Hepatocyte (in vitro differentiated cells): ENCODE measurements at regions not wholly inside any gene's neighbourhood (a gene's known extent, or its start where the extent isn't known, plus 50 kb on each side); places are given as distances from the start of the nearest gene placed in this dataset.

Experiments
- CTCF ChIP-seq: fragments of 200-600 bp; sonication (generic); IDR thresholded peaks from 2 replicates; pipeline ENCODE4 v1.5.1; 2016; ENCODE audit warnings: antibody characterized with exemption, mild to moderate bottlenecking; ENCODE audit not compliant: poor library complexity
- EZH2 ChIP-seq: fragments of 200-600 bp; sonication (generic); IDR thresholded peaks from 2 replicates; pipeline ENCODE4 v1.6.1; 2016; ENCODE audit warnings: antibody characterized with exemption, mild to moderate bottlenecking, borderline replicate concordance
- EZH2phosphoT487 ChIP-seq: fragments of 200-600 bp; sonication (generic); IDR thresholded peaks from one replicate; pipeline ENCODE4 v1.6.1; 2018; ENCODE audit warnings: antibody characterized with exemption, mild to moderate bottlenecking, low read depth, moderate library complexity; ENCODE audit not compliant: unreplicated experiment, severe bottlenecking

- TF ChIP-seq CTCF, result no peak
- TF ChIP-seq EZH2, result no peak
- TF ChIP-seq EZH2phosphoT487, result no peak
Measured at GRCh38 chr4:144463236-144463635, 182.7 kb upstream of the HHIP start.
